HepG2 (cell line): ENCODE measurements at regions not wholly inside any gene's neighbourhood (a gene's known extent, or its start where the extent isn't known, plus 50 kb on each side); places are given as distances from the start of the nearest gene placed in this dataset.
A peak's percentile ranks its signal among the peaks of the same experiment; 100 is the strongest.

Experiments used
- ATAC-seq: fragments of 200-7000 bp; cut with Tn5 transposase; 3 replicates; pipeline ENCODE4 v1.9.1; 2020; ENCODE audit warnings: mild to moderate bottlenecking, moderate library complexity
- BruUV-seq: library from RNA; stranded (reverse); fragments of 400-500 nt; replicated peaks from 2 replicates; lab custom pipeline; 2021; lab: Mats Ljungman, UMichigan
- CTCF ChIA-PET: fragments of 300-600 bp; formaldehyde crosslinking; extraction: SDS; loops from one replicate; lab custom pipeline; 2021; ENCODE audit warnings: low total read pairs, inconsistent platforms, low intra/inter-chr PET ratio; lab: Yijun Ruan, JAX
- POLR2A ChIA-PET: fragments of 350-600 bp; sonication (Branson Sonifier 250); formaldehyde crosslinking; loops from one replicate; lab custom pipeline; 2020; ENCODE audit warnings: antibody characterized with exemption, inconsistent platforms; lab: Yijun Ruan, JAX
- DNase-seq: peaks from one replicate; pipeline ENCODE4 v3.0.0-alpha.2; 2015; ENCODE audit warnings: low spot score
- FAIRE-seq: peaks from 3 replicates; lab custom pipeline; 2011; peaks lifted over from hg19 to GRCh38; lab: Jason Lieb, UNC
- H2AFZ ChIP-seq: one replicate; pipeline ENCODE4 v1.6.1; 2011; ENCODE audit warnings: low read length, inconsistent platforms
- H3K27ac ChIP-seq: fragments of 300-600 bp; 3 replicates; pipeline ENCODE4 v1.8.0; 2011; ENCODE audit warnings: mixed run types, mild to moderate bottlenecking, mixed read lengths, low read length, inconsistent platforms; ENCODE audit not compliant: insufficient read depth; ENCODE audit errors: extremely low read length
- H3K27me3 ChIP-seq, 2 experiments: fragments of 200-600 bp in 1 of 2; 2 replicates in 1 of 2; 3 replicates in 1 of 2; pipeline versions ENCODE4 v1.6.0 to v1.8.0; 2011; ENCODE audit warnings: low read length in 2 of 2, mild to moderate bottlenecking in 2 of 2, moderate library complexity in 2 of 2, inconsistent platforms in 1 of 2; ENCODE audit not compliant: insufficient read depth in 2 of 2, control insufficient read depth in 1 of 2
- H3K36me3 ChIP-seq, 2 experiments: fragments of 200-600 bp in 1 of 2; replicated peaks in 1 of 2; 2 replicates in 1 of 2; 3 replicates in 1 of 2; pipeline versions ENCODE4 v1.5.1 to v1.8.0; 2011; ENCODE audit warnings: low read length in 2 of 2, inconsistent platforms in 1 of 2; ENCODE audit not compliant: insufficient read depth in 2 of 2, control insufficient read depth in 1 of 2
- H3K4me1 ChIP-seq: 2 replicates; pipeline ENCODE4 v1.5.1; 2012; ENCODE audit warnings: low read length, inconsistent platforms; ENCODE audit not compliant: insufficient read depth
- H3K4me2 ChIP-seq: 2 replicates; pipeline ENCODE4 v1.6.0; 2011; ENCODE audit warnings: low read depth, low read length, inconsistent platforms
- H3K4me3 ChIP-seq, 3 experiments: fragments of 200-600 bp in 1 of 3; sonication (generic), shearing (Covaris generic) in 1 of 3; replicated peaks in 1 of 3; 2 replicates each; pipeline ENCODE4 v1.5.1; 2011 to 2016; ENCODE audit warnings: low read length in 3 of 3, inconsistent platforms in 2 of 3, low read depth in 2 of 3, mild to moderate bottlenecking in 2 of 3, control low read depth in 1 of 3, mixed read lengths in 1 of 3; ENCODE audit not compliant: insufficient read depth in 1 of 3
- H3K79me2 ChIP-seq: one replicate; pipeline ENCODE4 v1.6.1; 2011; ENCODE audit warnings: low read length, inconsistent platforms; ENCODE audit not compliant: insufficient read depth
- H3K9ac ChIP-seq: 2 replicates; pipeline ENCODE4 v1.6.0; 2011; ENCODE audit warnings: mild to moderate bottlenecking, low read depth, low read length, inconsistent platforms; ENCODE audit not compliant: insufficient read depth
- H3K9me3 ChIP-seq: 2 replicates; pipeline ENCODE4 v1.5.1; 2012; ENCODE audit warnings: mild to moderate bottlenecking, low read length
- H4K20me1 ChIP-seq: 2 replicates; pipeline ENCODE4 v1.6.0; 2011; ENCODE audit warnings: inconsistent platforms, mild to moderate bottlenecking, low read length, moderate library complexity; ENCODE audit not compliant: insufficient read depth
- HOXD1 ChIP-seq: sonication (generic); formaldehyde crosslinking; IDR thresholded peaks from 2 replicates; pipeline ENCODE4 v1.5.0; 2020; ENCODE audit warnings: missing genetic modification reagents
- MAFF ChIP-seq: IDR thresholded peaks from 2 replicates; pipeline ENCODE4 v1.6.1; 2011; ENCODE audit warnings: low read depth, low read length, improper control_type of control experiment
- MAFK ChIP-seq, 2 experiments: IDR thresholded peaks in 1 of 2; conservative IDR thresholded peaks in 1 of 2; 2 replicates each; pipeline ENCODE4 v1.6.1; 2011; ENCODE audit warnings: improper control_type of control experiment in 2 of 2, low read length in 2 of 2
- NFYC ChIP-seq: IDR thresholded peaks from 2 replicates; pipeline ENCODE4 v1.6.1; 2016; ENCODE audit warnings: missing genetic modification reagents, missing compliant biosample characterization
- PPARG ChIP-seq: conservative IDR thresholded peaks from 2 replicates; pipeline ENCODE4 v1.6.1; 2016; ENCODE audit warnings: missing biosample characterization, missing genetic modification reagents
- ZNF709 ChIP-seq: sonication (generic); formaldehyde crosslinking; IDR thresholded peaks from 2 replicates; pipeline ENCODE4 v1.5.0; 2020; ENCODE audit warnings: mild to moderate bottlenecking, missing genetic modification reagents
- ZNF879 ChIP-seq: sonication (generic); formaldehyde crosslinking; IDR thresholded peaks from 2 replicates; pipeline ENCODE4 v1.8.1; 2023; ENCODE audit warnings: missing genetic modification reagents
- WGBS: methylation state at CpG from one replicate; pipeline ENCODE4 v1.1.6; 2017; ENCODE audit warnings: low lambda C conversion rate; 5-methylcytosine and 5-hydroxymethylcytosine counted together
- in situ Hi-C: cut with HindIII; loops from 2 replicates; pipeline ENCODE4 v1.10.0; 2017; ENCODE audit warnings: low pct_unique_long_range_greater_than_20kb; ENCODE audit not compliant: extremely low pct_ligation_motif_present
- intact Hi-C: fragments of 100-400 bp; cut with micrococcal nuclease; formaldehyde crosslinking; loops from one replicate; pipeline ENCODE4 v1.10.0; 2022; ENCODE audit not compliant: unreplicated experiment
- TF ChIP-seq, protein P1 (sequence below), 2 experiments: sonication (generic) in 1 of 2; formaldehyde crosslinking in 1 of 2; IDR thresholded peaks; 2 replicates each; pipeline versions ENCODE4 v1.4.0 to v1.6.1; 2018 to 2020; ENCODE audit warnings: missing genetic modification reagents in 2 of 2, borderline replicate concordance in 1 of 2, low read depth in 1 of 2, mild to moderate bottlenecking in 1 of 2, missing biosample characterization in 1 of 2
- TF ChIP-seq, protein P2 (sequence below): sonication (generic); formaldehyde crosslinking; IDR thresholded peaks from 2 replicates; pipeline ENCODE4 v1.5.0; 2020; ENCODE audit warnings: mild to moderate bottlenecking, low read depth, missing genetic modification reagents, borderline replicate concordance
- TF ChIP-seq, protein P3 (sequence below): fragments of 450-650 bp; IDR thresholded peaks from 2 replicates; pipeline ENCODE4 v1.6.1; 2017; ENCODE audit warnings: mild to moderate bottlenecking
- TF ChIP-seq, protein P4 (sequence below): sonication (generic); formaldehyde crosslinking; IDR thresholded peaks from 2 replicates; pipeline ENCODE4 v1.5.0; 2020; ENCODE audit warnings: missing genetic modification reagents
- TF ChIP-seq, protein P5 (sequence below): sonication (generic); formaldehyde crosslinking; IDR thresholded peaks from 2 replicates; pipeline ENCODE4 v1.5.1; 2020; ENCODE audit warnings: missing genetic modification reagents, mild to moderate bottlenecking, borderline replicate concordance

DNA sequence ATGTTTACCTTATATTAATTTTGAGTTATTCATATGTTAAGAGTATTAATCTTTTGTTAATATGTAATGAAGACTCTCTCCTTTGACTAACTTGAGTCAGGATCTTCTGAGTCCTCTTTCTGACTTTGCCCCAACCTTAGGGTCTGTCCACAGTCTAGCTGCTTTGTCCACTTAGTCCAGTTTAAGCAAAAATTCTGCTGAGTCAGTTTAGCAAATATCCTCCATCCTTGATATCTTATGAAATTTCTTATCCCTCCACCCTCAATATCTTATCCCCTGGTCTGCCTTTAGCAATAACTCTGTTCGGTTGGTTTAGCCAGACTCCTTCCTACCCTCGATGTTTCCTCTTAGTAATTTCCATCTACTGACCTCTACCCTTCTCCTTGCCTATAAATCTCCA, 91.7 kb downstream of the DIPK2A start:
- no peaks in the 10 kb centered on the region for H3K27me3 ChIP-seq
- H3K4me1 ChIP-seq, result no peaks in the 10 kb centered on the region
- H4K20me1 ChIP-seq, result no peaks in the 10 kb centered on the region
- H3K9ac ChIP-seq, result no peak overlapping the region
- POLR2A ChIA-PET, result no interaction called here
- BruUV-seq, result no TSS peak
- no peak overlapping the region for H3K4me2 ChIP-seq
- FAIRE-seq, result no peak
- H3K9me3 ChIP-seq, result no peaks in the 10 kb centered on the region
- no peak overlapping the region for H3K27ac ChIP-seq
- CTCF ChIA-PET, result no interaction called here
- TF ChIP-seq MAFK (conservative IDR thresholded peaks at IDR 0.05 in 1 of 2, IDR thresholded peaks at IDR 0.05 in 1 of 2; ENCODE audit: low read length in 2 of 2) (peak; percentile 44 to 76; a peak in 3 of 4 replicates), HOXD1 (CRISPR knock-in tag) (no peak), MAFF (peak; percentile 74), NFYC (CRISPR knock-in tag) (no peak)
- TF ChIP-seq, all 625 proteins: peak for 2
- no peaks in the 10 kb centered on the region for H3K79me2 ChIP-seq
- H2AFZ ChIP-seq, result no peak overlapping the region
- DNase-seq, result no peak
- no peaks in the 10 kb centered on the region for H3K36me3 ChIP-seq
- intact Hi-C loops, result no loop called here
- no peak for ATAC-seq
- H3K4me3 ChIP-seq, result no peak overlapping the region
- 0% methylated on average over 2 of the region's 2 CpGs for WGBS
- in situ Hi-C loops, result no loop called here

DNA sequence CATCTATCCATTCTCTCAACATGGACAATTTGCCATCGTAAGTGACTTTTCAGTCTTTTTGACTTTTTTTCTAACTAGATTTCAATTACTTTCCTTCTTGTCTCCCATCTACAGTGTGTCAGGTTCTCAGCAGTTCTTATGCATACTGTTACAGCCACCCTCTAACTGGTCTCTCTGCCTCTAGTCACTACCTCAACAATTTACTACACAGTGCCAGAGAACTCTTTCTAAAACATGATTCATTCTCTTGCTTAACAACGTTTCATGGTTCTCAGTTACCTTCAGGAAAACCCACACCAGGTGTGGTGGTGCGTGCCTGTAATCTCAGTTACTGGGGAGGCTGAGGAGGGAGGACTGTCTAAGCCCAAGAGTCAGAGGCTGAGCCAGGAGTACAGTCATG, 95.4 kb downstream of the DIPK2A start:
- peaks cover 8% of the 10 kb centered on the region for H3K9me3 ChIP-seq
- FAIRE-seq (no peak), ATAC-seq (no peak), DNase-seq (no peak)
- no peak overlapping the region for H3K4me2 ChIP-seq
- no peaks in the 10 kb centered on the region for H4K20me1 ChIP-seq
- no peak overlapping the region for H3K9ac ChIP-seq
- ChIA-PET POLR2A (no interaction called here), CTCF (no interaction called here)
- BruUV-seq, result no TSS peak
- in situ Hi-C loops (no loop called here), intact Hi-C loops (no loop called here)
- no peaks in the 10 kb centered on the region for H3K27me3 ChIP-seq
- 8% methylated on average over 3 of the region's 3 CpGs for WGBS
- no peak overlapping the region for H2AFZ ChIP-seq
- no peak overlapping the region for H3K4me3 ChIP-seq
- no peaks in the 10 kb centered on the region for H3K79me2 ChIP-seq
- H3K36me3 ChIP-seq, result no peaks in the 10 kb centered on the region
- H3K4me1 ChIP-seq, result no peaks in the 10 kb centered on the region
- H3K27ac ChIP-seq, result no peak overlapping the region
- TF ChIP-seq, protein P1, sequence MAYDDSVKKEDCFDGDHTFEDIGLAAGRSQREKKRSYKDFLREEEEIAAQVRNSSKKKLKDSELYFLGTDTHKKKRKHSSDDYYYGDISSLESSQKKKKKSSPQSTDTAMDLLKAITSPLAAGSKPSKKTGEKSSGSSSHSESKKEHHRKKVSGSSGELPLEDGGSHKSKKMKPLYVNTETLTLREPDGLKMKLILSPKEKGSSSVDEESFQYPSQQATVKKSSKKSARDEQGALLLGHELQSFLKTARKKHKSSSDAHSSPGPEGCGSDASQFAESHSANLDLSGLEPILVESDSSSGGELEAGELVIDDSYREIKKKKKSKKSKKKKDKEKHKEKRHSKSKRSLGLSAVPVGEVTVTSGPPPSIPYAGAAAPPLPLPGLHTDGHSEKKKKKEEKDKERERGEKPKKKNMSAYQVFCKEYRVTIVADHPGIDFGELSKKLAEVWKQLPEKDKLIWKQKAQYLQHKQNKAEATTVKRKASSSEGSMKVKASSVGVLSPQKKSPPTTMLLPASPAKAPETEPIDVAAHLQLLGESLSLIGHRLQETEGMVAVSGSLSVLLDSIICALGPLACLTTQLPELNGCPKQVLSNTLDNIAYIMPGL (CRISPR knock-in tag; IDR thresholded peaks at IDR 0.05; ENCODE audit: borderline replicate concordance in 1 of 2, low read depth in 1 of 2), result no peak
- TF ChIP-seq PPARG (CRISPR knock-in tag) (no peak), ZNF879 (CRISPR knock-in tag) (no peak), ZNF709 (CRISPR knock-in tag) (no peak)
- TF ChIP-seq, protein P2, sequence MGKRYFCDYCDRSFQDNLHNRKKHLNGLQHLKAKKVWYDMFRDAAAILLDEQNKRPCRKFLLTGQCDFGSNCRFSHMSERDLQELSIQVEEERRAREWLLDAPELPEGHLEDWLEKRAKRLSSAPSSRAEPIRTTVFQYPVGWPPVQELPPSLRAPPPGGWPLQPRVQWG (CRISPR knock-in tag), result no peak
- TF ChIP-seq, protein P3, sequence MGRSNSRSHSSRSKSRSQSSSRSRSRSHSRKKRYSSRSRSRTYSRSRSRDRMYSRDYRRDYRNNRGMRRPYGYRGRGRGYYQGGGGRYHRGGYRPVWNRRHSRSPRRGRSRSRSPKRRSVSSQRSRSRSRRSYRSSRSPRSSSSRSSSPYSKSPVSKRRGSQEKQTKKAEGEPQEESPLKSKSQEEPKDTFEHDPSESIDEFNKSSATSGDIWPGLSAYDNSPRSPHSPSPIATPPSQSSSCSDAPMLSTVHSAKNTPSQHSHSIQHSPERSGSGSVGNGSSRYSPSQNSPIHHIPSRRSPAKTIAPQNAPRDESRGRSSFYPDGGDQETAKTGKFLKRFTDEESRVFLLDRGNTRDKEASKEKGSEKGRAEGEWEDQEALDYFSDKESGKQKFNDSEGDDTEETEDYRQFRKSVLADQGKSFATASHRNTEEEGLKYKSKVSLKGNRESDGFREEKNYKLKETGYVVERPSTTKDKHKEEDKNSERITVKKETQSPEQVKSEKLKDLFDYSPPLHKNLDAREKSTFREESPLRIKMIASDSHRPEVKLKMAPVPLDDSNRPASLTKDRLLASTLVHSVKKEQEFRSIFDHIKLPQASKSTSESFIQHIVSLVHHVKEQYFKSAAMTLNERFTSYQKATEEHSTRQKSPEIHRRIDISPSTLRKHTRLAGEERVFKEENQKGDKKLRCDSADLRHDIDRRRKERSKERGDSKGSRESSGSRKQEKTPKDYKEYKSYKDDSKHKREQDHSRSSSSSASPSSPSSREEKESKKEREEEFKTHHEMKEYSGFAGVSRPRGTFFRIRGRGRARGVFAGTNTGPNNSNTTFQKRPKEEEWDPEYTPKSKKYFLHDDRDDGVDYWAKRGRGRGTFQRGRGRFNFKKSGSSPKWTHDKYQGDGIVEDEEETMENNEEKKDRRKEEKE, result no peak
- TF ChIP-seq, protein P4, sequence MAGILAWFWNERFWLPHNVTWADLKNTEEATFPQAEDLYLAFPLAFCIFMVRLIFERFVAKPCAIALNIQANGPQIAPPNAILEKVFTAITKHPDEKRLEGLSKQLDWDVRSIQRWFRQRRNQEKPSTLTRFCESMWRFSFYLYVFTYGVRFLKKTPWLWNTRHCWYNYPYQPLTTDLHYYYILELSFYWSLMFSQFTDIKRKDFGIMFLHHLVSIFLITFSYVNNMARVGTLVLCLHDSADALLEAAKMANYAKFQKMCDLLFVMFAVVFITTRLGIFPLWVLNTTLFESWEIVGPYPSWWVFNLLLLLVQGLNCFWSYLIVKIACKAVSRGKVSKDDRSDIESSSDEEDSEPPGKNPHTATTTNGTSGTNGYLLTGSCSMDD (CRISPR knock-in tag), result no peak
- TF ChIP-seq, protein P5, sequence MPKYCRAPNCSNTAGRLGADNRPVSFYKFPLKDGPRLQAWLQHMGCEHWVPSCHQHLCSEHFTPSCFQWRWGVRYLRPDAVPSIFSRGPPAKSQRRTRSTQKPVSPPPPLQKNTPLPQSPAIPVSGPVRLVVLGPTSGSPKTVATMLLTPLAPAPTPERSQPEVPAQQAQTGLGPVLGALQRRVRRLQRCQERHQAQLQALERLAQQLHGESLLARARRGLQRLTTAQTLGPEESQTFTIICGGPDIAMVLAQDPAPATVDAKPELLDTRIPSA (CRISPR knock-in tag), result no peak
